CD14-positive monocyte (primary cell): ENCODE measurements at regions not wholly inside any gene's neighbourhood (a gene's known extent, or its start where the extent isn't known, plus 50 kb on each side); places are given as distances from the start of the nearest gene placed in this dataset.

Experiments used
- DNase-seq, 3 donors: peaks; one replicate each; pipeline ENCODE4 v3.0.0-alpha.2; 2011 to 2022
- H2AFZ ChIP-seq: 2 replicates; pipeline ENCODE4 v1.6.0; 2012; ENCODE audit warnings: mild to moderate bottlenecking, low read depth, low read length, inconsistent platforms; ENCODE audit not compliant: insufficient read depth, poor library complexity, severe bottlenecking
- H3K27ac ChIP-seq, 2 donors: 1 replicate in 1 of 2; 2 replicates in 1 of 2; pipeline ENCODE4 v1.5.1; 2012 to 2013; ENCODE audit warnings: low read length in 2 of 2, control low read depth in 1 of 2, inconsistent platforms in 1 of 2, low read depth in 1 of 2, mild to moderate bottlenecking in 1 of 2
- H3K27me3 ChIP-seq, 2 donors: one replicate each; pipeline versions ENCODE4 v1.6.0 to v1.6.1; 2011 to 2013; ENCODE audit warnings: low read length in 2 of 2; ENCODE audit not compliant: control insufficient read depth in 2 of 2, insufficient read depth in 2 of 2
- H3K36me3 ChIP-seq, 2 donors: replicated peaks in 1 of 2; 1 replicate in 1 of 2; 2 replicates in 1 of 2; pipeline versions ENCODE4 v1.5.1 to v1.6.1; 2012 to 2013; ENCODE audit warnings: low read length in 2 of 2, control low read depth in 1 of 2, inconsistent platforms in 1 of 2, mild to moderate bottlenecking in 1 of 2; ENCODE audit not compliant: insufficient read depth in 2 of 2, control insufficient read depth in 1 of 2
- H3K4me1 ChIP-seq, 2 donors: 1 replicate in 1 of 2; 2 replicates in 1 of 2; pipeline versions ENCODE4 v1.5.1 to v1.6.1; 2012 to 2013; ENCODE audit warnings: low read length in 2 of 2, control low read depth in 1 of 2, inconsistent platforms in 1 of 2, mild to moderate bottlenecking in 1 of 2, moderate library complexity in 1 of 2; ENCODE audit not compliant: insufficient read depth in 2 of 2, control insufficient read depth in 1 of 2
- H3K4me2 ChIP-seq: replicated peaks from 2 replicates; pipeline ENCODE3; 2012; ENCODE audit warnings: low read length, moderate library complexity, mild to moderate bottlenecking; ENCODE audit not compliant: poor library complexity, severe bottlenecking; ENCODE audit errors: extremely low read depth
- H3K4me3 ChIP-seq, 3 experiments: fragments of 200-600 bp in 1 of 3; sonication (generic) in 1 of 3; replicated peaks in 1 of 3; 1 replicate in 2 of 3; 2 replicates in 1 of 3; pipeline ENCODE4 v1.5.1; 2011 to 2013; ENCODE audit warnings: low read length in 3 of 3, mild to moderate bottlenecking in 3 of 3, control low read depth in 2 of 3, low read depth in 2 of 3, inconsistent platforms in 1 of 3, moderate library complexity in 1 of 3
- H3K79me2 ChIP-seq: 2 replicates; pipeline ENCODE4 v1.6.0; 2012; ENCODE audit warnings: mild to moderate bottlenecking, control low read depth, inconsistent platforms, low read length, moderate library complexity; ENCODE audit not compliant: insufficient read depth
- H3K9ac ChIP-seq: 2 replicates; pipeline ENCODE4 v1.6.0; 2017; ENCODE audit warnings: low read length, mild to moderate bottlenecking; ENCODE audit not compliant: insufficient read depth, poor library complexity, severe bottlenecking
- H3K9me3 ChIP-seq, 2 donors: replicated peaks in 1 of 2; 1 replicate in 1 of 2; 2 replicates in 1 of 2; pipeline versions ENCODE4 v1.5.1 to v1.6.1; 2012 to 2013; ENCODE audit warnings: low read length in 2 of 2, control low read depth in 1 of 2; ENCODE audit not compliant: control insufficient read depth in 1 of 2, insufficient read depth in 1 of 2
- H4K20me1 ChIP-seq: 2 replicates; pipeline ENCODE4 v1.6.0; 2012; ENCODE audit warnings: mild to moderate bottlenecking, low read length, control low read depth, moderate library complexity; ENCODE audit not compliant: insufficient read depth
- H3K27ac Mint-ChIP-seq, 7 donors: one replicate each; pipeline ENCODE4 v1.8.0; 2020; ENCODE audit warnings: mild to moderate bottlenecking in 7 of 7, mixed read lengths in 7 of 7, moderate library complexity in 6 of 7, inconsistent platforms in 2 of 7
- H3K27me3 Mint-ChIP-seq, 3 donors: one replicate each; pipeline ENCODE4 v1.8.0; 2021 to 2022; ENCODE audit warnings: low read depth in 3 of 3, mild to moderate bottlenecking in 3 of 3, mixed read lengths in 3 of 3, moderate library complexity in 3 of 3, inconsistent platforms in 1 of 3
- H3K36me3 Mint-ChIP-seq, 2 donors: one replicate each; pipeline ENCODE4 v1.8.0; 2020; ENCODE audit warnings: mixed read lengths in 2 of 2, inconsistent platforms in 1 of 2, mild to moderate bottlenecking in 1 of 2
- H3K4me1 Mint-ChIP-seq: one replicate; pipeline ENCODE4 v1.8.0; 2020; ENCODE audit warnings: mild to moderate bottlenecking, mixed read lengths
- H3K4me3 Mint-ChIP-seq, 2 donors: one replicate each; pipeline ENCODE4 v1.8.0; 2020; ENCODE audit warnings: mild to moderate bottlenecking in 2 of 2, mixed read lengths in 2 of 2, moderate library complexity in 1 of 2
- H3K9me3 Mint-ChIP-seq, 7 donors: one replicate each; pipeline ENCODE4 v1.8.0; 2020 to 2022; ENCODE audit warnings: mixed read lengths in 7 of 7, mild to moderate bottlenecking in 6 of 7, moderate library complexity in 6 of 7, inconsistent platforms in 2 of 7
- WGBS: methylation state at CpG from one replicate; pipeline ENCODE4 v1.1.5; 2013; ENCODE audit warnings: missing lambda C conversion rate; ENCODE audit not compliant: insufficient coverage; 5-methylcytosine and 5-hydroxymethylcytosine counted together
- intact Hi-C, 2 donors: fragments of 100-400 bp; cut with micrococcal nuclease; formaldehyde crosslinking; loops; one replicate each; pipeline versions ENCODE4 v1.15.0 to v1.15.1; 2023
- TF ChIP-seq, protein P1 (sequence below): fragments of 200-600 bp; IDR thresholded peaks from one replicate; pipeline ENCODE4 v1.8.0; 2022; ENCODE audit warnings: antibody characterized with exemption, mild to moderate bottlenecking

DNA sequence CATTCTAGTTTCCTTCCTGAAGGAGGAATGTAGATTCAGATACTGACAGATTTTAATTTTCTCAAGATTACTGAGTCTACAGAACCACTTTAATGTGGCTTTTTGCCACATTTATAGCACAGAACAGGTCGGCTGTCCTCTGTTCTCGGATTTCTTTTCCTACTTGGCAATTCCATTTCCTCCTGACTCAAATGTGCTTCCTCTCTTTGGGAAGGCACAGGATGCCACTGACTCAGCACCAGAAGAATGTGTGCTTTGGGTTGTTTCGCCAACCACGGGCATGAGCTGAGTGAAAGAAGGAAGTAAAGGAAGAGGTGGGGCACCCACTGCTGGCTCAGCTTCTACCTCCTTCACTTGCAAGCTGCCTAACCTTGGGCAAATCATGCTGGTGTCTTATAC is 970.6 kb upstream of the ACVR2A start:
- H3K9me3 Mint-ChIP-seq, result peaks cover 0 to 4% (median 2%) of the 10 kb centered on the region in 7 donors
- no peaks in the 10 kb centered on the region for H3K4me1 Mint-ChIP-seq
- Histone ChIP-seq H3K27ac (no peak overlapping the region), H3K9me3 (no peaks in the 10 kb centered on the region), H3K79me2 (no peaks in the 10 kb centered on the region), H2AFZ (no peak overlapping the region), H3K4me3 (no peak overlapping the region), H3K4me1 (no peaks in the 10 kb centered on the region), H3K9ac (no peak overlapping the region), H3K4me2 (no peak overlapping the region), H3K27me3 (no peaks in the 10 kb centered on the region), H4K20me1 (no peaks in the 10 kb centered on the region), H3K36me3 (no peaks in the 10 kb centered on the region)
- no peaks in the 10 kb centered on the region for H3K27me3 Mint-ChIP-seq
- TF ChIP-seq, protein P1, sequence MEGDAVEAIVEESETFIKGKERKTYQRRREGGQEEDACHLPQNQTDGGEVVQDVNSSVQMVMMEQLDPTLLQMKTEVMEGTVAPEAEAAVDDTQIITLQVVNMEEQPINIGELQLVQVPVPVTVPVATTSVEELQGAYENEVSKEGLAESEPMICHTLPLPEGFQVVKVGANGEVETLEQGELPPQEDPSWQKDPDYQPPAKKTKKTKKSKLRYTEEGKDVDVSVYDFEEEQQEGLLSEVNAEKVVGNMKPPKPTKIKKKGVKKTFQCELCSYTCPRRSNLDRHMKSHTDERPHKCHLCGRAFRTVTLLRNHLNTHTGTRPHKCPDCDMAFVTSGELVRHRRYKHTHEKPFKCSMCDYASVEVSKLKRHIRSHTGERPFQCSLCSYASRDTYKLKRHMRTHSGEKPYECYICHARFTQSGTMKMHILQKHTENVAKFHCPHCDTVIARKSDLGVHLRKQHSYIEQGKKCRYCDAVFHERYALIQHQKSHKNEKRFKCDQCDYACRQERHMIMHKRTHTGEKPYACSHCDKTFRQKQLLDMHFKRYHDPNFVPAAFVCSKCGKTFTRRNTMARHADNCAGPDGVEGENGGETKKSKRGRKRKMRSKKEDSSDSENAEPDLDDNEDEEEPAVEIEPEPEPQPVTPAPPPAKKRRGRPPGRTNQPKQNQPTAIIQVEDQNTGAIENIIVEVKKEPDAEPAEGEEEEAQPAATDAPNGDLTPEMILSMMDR, result no peak
- no peaks in the 10 kb centered on the region for H3K36me3 Mint-ChIP-seq
- DNase-seq, result no peak
- WGBS, result 0% methylated on average over 2 of the region's 4 CpGs
- no peak overlapping the region for H3K4me3 Mint-ChIP-seq
- no peak overlapping the region for H3K27ac Mint-ChIP-seq
- intact Hi-C loops, result no loop called here

DNA sequence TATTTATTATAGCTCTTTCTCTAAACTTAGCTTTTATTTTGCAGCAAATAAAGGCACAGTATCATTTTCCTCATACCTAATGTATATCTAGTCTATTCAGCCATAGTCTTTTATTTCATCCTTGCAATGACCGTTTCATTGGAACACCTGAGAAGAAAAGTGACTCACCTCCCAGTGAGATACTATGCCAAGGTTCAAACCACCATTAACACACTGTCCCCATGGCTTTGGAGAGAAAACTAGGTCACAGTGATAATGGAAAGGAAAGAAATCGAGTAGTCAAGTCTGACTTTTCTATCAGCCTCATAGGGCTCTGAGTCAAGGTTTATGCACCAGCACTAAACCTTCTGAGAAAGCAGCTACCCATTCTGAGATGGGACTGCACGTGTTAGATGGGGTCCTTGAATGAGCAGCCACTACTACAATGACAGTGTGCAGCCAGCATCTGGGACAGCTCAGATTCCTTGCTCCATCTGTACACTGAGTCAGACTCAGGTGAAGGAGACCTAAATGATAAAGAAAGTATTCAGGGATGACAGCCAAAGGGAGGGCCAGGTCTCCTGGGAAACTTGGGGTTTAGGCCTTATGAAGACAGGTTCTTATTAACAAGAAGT is 971.1 kb upstream of the ACVR2A start:
- no peaks in the 10 kb centered on the region for H4K20me1 ChIP-seq
- no peak overlapping the region for H3K4me3 Mint-ChIP-seq
- H3K27ac Mint-ChIP-seq, result no peak overlapping the region
- no peak overlapping the region for H3K27ac ChIP-seq
- H3K4me1 ChIP-seq, result no peaks in the 10 kb centered on the region
- H3K9me3 Mint-ChIP-seq, result peaks cover 0 to 4% (median 2%) of the 10 kb centered on the region in 7 donors
- H3K36me3 ChIP-seq, result no peaks in the 10 kb centered on the region
- H3K9ac ChIP-seq, result no peak overlapping the region
- no peak overlapping the region for H3K4me2 ChIP-seq
- H3K36me3 Mint-ChIP-seq, result no peaks in the 10 kb centered on the region
- no peaks in the 10 kb centered on the region for H3K79me2 ChIP-seq
- no CpG with 5 or more reads among the region's 3 CpGs for WGBS
- intact Hi-C loops, result no loop called here
- H3K4me1 Mint-ChIP-seq, result no peaks in the 10 kb centered on the region
- no peaks in the 10 kb centered on the region for H3K9me3 ChIP-seq
- TF ChIP-seq, protein P1, result no peak
- H3K27me3 Mint-ChIP-seq, result no peaks in the 10 kb centered on the region
- H3K4me3 ChIP-seq, result no peak overlapping the region
- no peak overlapping the region for H2AFZ ChIP-seq
- no peaks in the 10 kb centered on the region for H3K27me3 ChIP-seq
- DNase-seq, result no peak
